CD14-positive monocyte (primary cell): ENCODE measurements at regions not wholly inside any gene's neighbourhood (a gene's known extent, or its start where the extent isn't known, plus 50 kb on each side); places are given as distances from the start of the nearest gene placed in this dataset.

ENCODE experiments used
- DNase-seq, 3 donors: peaks; one replicate each; pipeline ENCODE4 v3.0.0-alpha.2; 2011 to 2022
- H2AFZ ChIP-seq: 2 replicates; pipeline ENCODE4 v1.6.0; 2012; ENCODE audit warnings: mild to moderate bottlenecking, low read depth, low read length, inconsistent platforms; ENCODE audit not compliant: insufficient read depth, poor library complexity, severe bottlenecking
- H3K27ac ChIP-seq, 2 donors: 1 replicate in 1 of 2; 2 replicates in 1 of 2; pipeline ENCODE4 v1.5.1; 2012 to 2013; ENCODE audit warnings: low read length in 2 of 2, control low read depth in 1 of 2, inconsistent platforms in 1 of 2, low read depth in 1 of 2, mild to moderate bottlenecking in 1 of 2
- H3K27me3 ChIP-seq, 2 donors: one replicate each; pipeline versions ENCODE4 v1.6.0 to v1.6.1; 2011 to 2013; ENCODE audit warnings: low read length in 2 of 2; ENCODE audit not compliant: control insufficient read depth in 2 of 2, insufficient read depth in 2 of 2
- H3K36me3 ChIP-seq, 2 donors: replicated peaks in 1 of 2; 1 replicate in 1 of 2; 2 replicates in 1 of 2; pipeline versions ENCODE4 v1.5.1 to v1.6.1; 2012 to 2013; ENCODE audit warnings: low read length in 2 of 2, control low read depth in 1 of 2, inconsistent platforms in 1 of 2, mild to moderate bottlenecking in 1 of 2; ENCODE audit not compliant: insufficient read depth in 2 of 2, control insufficient read depth in 1 of 2
- H3K4me1 ChIP-seq, 2 donors: 1 replicate in 1 of 2; 2 replicates in 1 of 2; pipeline versions ENCODE4 v1.5.1 to v1.6.1; 2012 to 2013; ENCODE audit warnings: low read length in 2 of 2, control low read depth in 1 of 2, inconsistent platforms in 1 of 2, mild to moderate bottlenecking in 1 of 2, moderate library complexity in 1 of 2; ENCODE audit not compliant: insufficient read depth in 2 of 2, control insufficient read depth in 1 of 2
- H3K4me2 ChIP-seq: replicated peaks from 2 replicates; pipeline ENCODE3; 2012; ENCODE audit warnings: low read length, moderate library complexity, mild to moderate bottlenecking; ENCODE audit not compliant: poor library complexity, severe bottlenecking; ENCODE audit errors: extremely low read depth
- H3K4me3 ChIP-seq, 3 experiments: fragments of 200-600 bp in 1 of 3; sonication (generic) in 1 of 3; replicated peaks in 1 of 3; 1 replicate in 2 of 3; 2 replicates in 1 of 3; pipeline ENCODE4 v1.5.1; 2011 to 2013; ENCODE audit warnings: low read length in 3 of 3, mild to moderate bottlenecking in 3 of 3, control low read depth in 2 of 3, low read depth in 2 of 3, inconsistent platforms in 1 of 3, moderate library complexity in 1 of 3
- H3K79me2 ChIP-seq: 2 replicates; pipeline ENCODE4 v1.6.0; 2012; ENCODE audit warnings: mild to moderate bottlenecking, control low read depth, inconsistent platforms, low read length, moderate library complexity; ENCODE audit not compliant: insufficient read depth
- H3K9ac ChIP-seq: 2 replicates; pipeline ENCODE4 v1.6.0; 2017; ENCODE audit warnings: low read length, mild to moderate bottlenecking; ENCODE audit not compliant: insufficient read depth, poor library complexity, severe bottlenecking
- H3K9me3 ChIP-seq, 2 donors: replicated peaks in 1 of 2; 1 replicate in 1 of 2; 2 replicates in 1 of 2; pipeline versions ENCODE4 v1.5.1 to v1.6.1; 2012 to 2013; ENCODE audit warnings: low read length in 2 of 2, control low read depth in 1 of 2; ENCODE audit not compliant: control insufficient read depth in 1 of 2, insufficient read depth in 1 of 2
- H4K20me1 ChIP-seq: 2 replicates; pipeline ENCODE4 v1.6.0; 2012; ENCODE audit warnings: mild to moderate bottlenecking, low read length, control low read depth, moderate library complexity; ENCODE audit not compliant: insufficient read depth
- H3K27ac Mint-ChIP-seq, 7 donors: one replicate each; pipeline ENCODE4 v1.8.0; 2020; ENCODE audit warnings: mild to moderate bottlenecking in 7 of 7, mixed read lengths in 7 of 7, moderate library complexity in 6 of 7, inconsistent platforms in 2 of 7
- H3K27me3 Mint-ChIP-seq, 3 donors: one replicate each; pipeline ENCODE4 v1.8.0; 2021 to 2022; ENCODE audit warnings: low read depth in 3 of 3, mild to moderate bottlenecking in 3 of 3, mixed read lengths in 3 of 3, moderate library complexity in 3 of 3, inconsistent platforms in 1 of 3
- H3K36me3 Mint-ChIP-seq, 2 donors: one replicate each; pipeline ENCODE4 v1.8.0; 2020; ENCODE audit warnings: mixed read lengths in 2 of 2, inconsistent platforms in 1 of 2, mild to moderate bottlenecking in 1 of 2
- H3K4me1 Mint-ChIP-seq: one replicate; pipeline ENCODE4 v1.8.0; 2020; ENCODE audit warnings: mild to moderate bottlenecking, mixed read lengths
- H3K4me3 Mint-ChIP-seq, 2 donors: one replicate each; pipeline ENCODE4 v1.8.0; 2020; ENCODE audit warnings: mild to moderate bottlenecking in 2 of 2, mixed read lengths in 2 of 2, moderate library complexity in 1 of 2
- H3K9me3 Mint-ChIP-seq, 7 donors: one replicate each; pipeline ENCODE4 v1.8.0; 2020 to 2022; ENCODE audit warnings: mixed read lengths in 7 of 7, mild to moderate bottlenecking in 6 of 7, moderate library complexity in 6 of 7, inconsistent platforms in 2 of 7
- WGBS: methylation state at CpG from one replicate; pipeline ENCODE4 v1.1.5; 2013; ENCODE audit warnings: missing lambda C conversion rate; ENCODE audit not compliant: insufficient coverage; 5-methylcytosine and 5-hydroxymethylcytosine counted together
- intact Hi-C, 2 donors: fragments of 100-400 bp; cut with micrococcal nuclease; formaldehyde crosslinking; loops; one replicate each; pipeline versions ENCODE4 v1.15.0 to v1.15.1; 2023
- TF ChIP-seq, protein P1 (sequence below): fragments of 200-600 bp; IDR thresholded peaks from one replicate; pipeline ENCODE4 v1.8.0; 2022; ENCODE audit warnings: antibody characterized with exemption, mild to moderate bottlenecking

DNA sequence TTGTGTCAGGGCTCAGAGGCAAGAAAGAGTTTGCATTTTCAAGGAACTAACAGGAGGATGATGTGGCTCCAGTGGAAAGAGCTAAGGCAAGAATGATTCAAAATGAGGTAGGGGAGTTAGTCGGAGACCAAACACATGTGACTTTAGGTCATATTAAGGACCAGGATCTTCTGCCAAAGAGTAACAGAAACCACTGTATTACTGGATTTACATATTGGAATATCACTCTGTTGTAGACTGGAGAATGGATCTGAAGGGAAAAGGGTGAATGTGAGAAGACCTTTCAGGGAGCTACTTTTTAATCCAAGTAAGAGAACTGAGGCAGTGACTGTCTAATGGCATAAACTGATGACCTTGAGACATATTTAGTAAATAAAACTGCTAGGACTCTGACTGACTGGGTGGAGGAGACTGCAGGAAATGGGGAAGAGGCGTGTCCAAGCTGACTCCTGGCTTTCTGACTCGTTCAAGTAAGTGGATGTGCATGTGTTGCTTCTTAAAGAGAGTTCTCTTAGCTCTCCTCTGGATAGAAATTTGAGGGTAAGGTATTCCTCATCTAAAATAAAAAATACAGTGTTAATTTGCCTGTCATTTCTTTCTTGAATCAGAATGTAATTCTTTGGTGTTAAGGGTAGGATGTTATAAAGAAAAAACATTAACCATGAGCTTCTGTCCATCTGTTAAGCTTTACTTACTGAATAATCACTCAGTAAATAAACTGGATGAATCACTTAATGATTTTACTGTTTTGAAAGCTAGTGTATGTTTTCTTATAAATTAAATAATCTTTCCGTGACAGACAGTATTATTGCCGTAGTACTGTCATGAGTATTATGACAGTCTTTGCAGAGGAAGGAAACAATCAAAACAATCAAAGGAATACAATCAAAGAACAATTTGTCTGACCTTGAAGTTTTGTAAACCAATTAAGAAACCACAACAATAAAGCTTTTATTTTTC, 58.3 kb upstream of the CFAP20DC start:
- no peak overlapping the region for H3K27ac ChIP-seq
- peak overlapping the region; percentile 21 for H2AFZ ChIP-seq
- H3K4me1 ChIP-seq: no peaks in the 10 kb centered on the region
- H4K20me1 ChIP-seq: no peaks in the 10 kb centered on the region
- no peak overlapping the region for H3K4me2 ChIP-seq
- TF ChIP-seq, protein P1, sequence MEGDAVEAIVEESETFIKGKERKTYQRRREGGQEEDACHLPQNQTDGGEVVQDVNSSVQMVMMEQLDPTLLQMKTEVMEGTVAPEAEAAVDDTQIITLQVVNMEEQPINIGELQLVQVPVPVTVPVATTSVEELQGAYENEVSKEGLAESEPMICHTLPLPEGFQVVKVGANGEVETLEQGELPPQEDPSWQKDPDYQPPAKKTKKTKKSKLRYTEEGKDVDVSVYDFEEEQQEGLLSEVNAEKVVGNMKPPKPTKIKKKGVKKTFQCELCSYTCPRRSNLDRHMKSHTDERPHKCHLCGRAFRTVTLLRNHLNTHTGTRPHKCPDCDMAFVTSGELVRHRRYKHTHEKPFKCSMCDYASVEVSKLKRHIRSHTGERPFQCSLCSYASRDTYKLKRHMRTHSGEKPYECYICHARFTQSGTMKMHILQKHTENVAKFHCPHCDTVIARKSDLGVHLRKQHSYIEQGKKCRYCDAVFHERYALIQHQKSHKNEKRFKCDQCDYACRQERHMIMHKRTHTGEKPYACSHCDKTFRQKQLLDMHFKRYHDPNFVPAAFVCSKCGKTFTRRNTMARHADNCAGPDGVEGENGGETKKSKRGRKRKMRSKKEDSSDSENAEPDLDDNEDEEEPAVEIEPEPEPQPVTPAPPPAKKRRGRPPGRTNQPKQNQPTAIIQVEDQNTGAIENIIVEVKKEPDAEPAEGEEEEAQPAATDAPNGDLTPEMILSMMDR: no peak
- intact Hi-C loops: no loop called here
- DNase-seq: no peak
- no peak overlapping the region for H3K4me3 Mint-ChIP-seq
- H3K36me3 ChIP-seq: no peaks in the 10 kb centered on the region
- no peaks in the 10 kb centered on the region for H3K79me2 ChIP-seq
- H3K27me3 ChIP-seq: no peaks in the 10 kb centered on the region
- H3K9me3 ChIP-seq: no peaks in the 10 kb centered on the region
- no peak overlapping the region for H3K27ac Mint-ChIP-seq
- no peak overlapping the region for H3K4me3 ChIP-seq
- WGBS: 40% methylated on average over 2 of the region's 5 CpGs
- H3K4me1 Mint-ChIP-seq: peaks cover 4% of the 10 kb centered on the region
- H3K9ac ChIP-seq: no peak overlapping the region
- no peaks in the 10 kb centered on the region for H3K36me3 Mint-ChIP-seq
- peaks cover 0 to 5% (median 0%) of the 10 kb centered on the region in 3 donors for H3K27me3 Mint-ChIP-seq
- H3K9me3 Mint-ChIP-seq: peaks cover 0 to 2% (median 0%) of the 10 kb centered on the region in 7 donors

DNA sequence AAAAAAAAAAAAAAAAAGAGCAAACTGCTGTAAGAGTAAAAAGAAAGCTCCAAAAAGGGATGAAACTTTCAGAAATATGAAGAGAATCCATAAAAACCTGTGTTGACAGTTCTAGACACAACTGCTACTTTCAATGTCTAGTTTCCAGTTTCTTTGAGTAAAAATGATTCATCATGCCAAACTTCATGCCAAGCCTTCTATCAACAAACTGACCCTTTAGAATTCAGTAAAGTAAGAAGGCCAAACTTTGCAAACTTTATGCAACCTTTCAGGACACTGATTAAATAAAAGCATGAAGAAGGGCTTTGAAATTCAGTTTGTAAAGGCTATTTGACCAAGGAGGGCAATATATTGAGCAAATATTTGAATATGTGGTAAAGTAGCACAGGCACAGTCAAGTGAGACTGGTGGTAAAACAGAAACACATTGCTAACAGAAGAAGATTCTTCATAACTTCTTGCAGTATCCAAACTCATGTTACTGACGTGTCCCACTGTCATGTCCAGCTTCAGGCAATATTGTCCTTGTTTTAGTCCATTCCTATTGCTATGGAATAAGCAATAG, 56.3 kb upstream of the CFAP20DC start:
- Histone ChIP-seq H3K27me3 (no peaks in the 10 kb centered on the region), H3K4me2 (no peak overlapping the region), H3K9ac (no peak overlapping the region), H3K27ac (no peak overlapping the region), H3K79me2 (no peaks in the 10 kb centered on the region), H3K9me3 (no peaks in the 10 kb centered on the region), H3K36me3 (no peaks in the 10 kb centered on the region), H2AFZ (no peak overlapping the region), H3K4me3 (no peak overlapping the region), H3K4me1 (no peaks in the 10 kb centered on the region), H4K20me1 (no peaks in the 10 kb centered on the region)
- peaks cover 4% of the 10 kb centered on the region for H3K4me1 Mint-ChIP-seq
- no peak overlapping the region for H3K27ac Mint-ChIP-seq
- H3K4me3 Mint-ChIP-seq: no peak overlapping the region
- H3K9me3 Mint-ChIP-seq: peaks cover 0 to 2% (median 0%) of the 10 kb centered on the region in 7 donors
- TF ChIP-seq, protein P1: no peak
- no CpG with 5 or more reads among the region's 1 CpG for WGBS
- no peaks in the 10 kb centered on the region for H3K36me3 Mint-ChIP-seq
- DNase-seq: no peak
- intact Hi-C loops: no loop called here
- H3K27me3 Mint-ChIP-seq: peaks cover 0 to 4% (median 0%) of the 10 kb centered on the region in 3 donors
